SH-SY5Y (cell line): ENCODE measurements at regions not wholly inside any gene's neighbourhood (a gene's known extent, or its start where the extent isn't known, plus 50 kb on each side); places are given as distances from the start of the nearest gene placed in this dataset.

ENCODE experiments used
- GATA2 ChIP-seq: IDR thresholded peaks from 2 replicates; pipeline ENCODE4 v1.6.1; 2011; ENCODE audit warnings: mild to moderate bottlenecking, low read depth, low read length
- GATA3 ChIP-seq: IDR thresholded peaks from 2 replicates; pipeline ENCODE4 v1.6.1; 2011; ENCODE audit warnings: low read depth, mild to moderate bottlenecking, low read length, moderate library complexity

- TF ChIP-seq GATA2 (no peak), GATA3 (no peak)
Measured at GRCh38 chr16:64425381-64425780, 696.5 kb downstream of the CDH11 start.
